H1 (cell line): ENCODE measurements at regions not wholly inside any gene's neighbourhood (a gene's known extent, or its start where the extent isn't known, plus 50 kb on each side); places are given as distances from the start of the nearest gene placed in this dataset.

Experiments
- CTCF ChIA-PET: fragments of 300-600 bp; sonication (Branson Sonifier 250); formaldehyde crosslinking; loops from one replicate; lab custom pipeline; 2021; ENCODE audit not compliant: partially characterized antibody; lab: Charles Lee
- POLR2A ChIA-PET: fragments of 300-600 bp; sonication (Branson Sonifier 250); formaldehyde crosslinking; loops from one replicate; lab custom pipeline; 2021; ENCODE audit warnings: inconsistent platforms; ENCODE audit not compliant: partially characterized antibody; lab: Charles Lee
- DNase-seq, 2 experiments: peaks; one replicate each; pipeline versions ENCODE4 v3.0.0 to v3.0.0-alpha.2; 2010 to 2022; ENCODE audit warnings: low spot score in 2 of 2, low read depth in 1 of 2, mixed read lengths in 1 of 2
- FAIRE-seq: peaks from 2 replicates; lab custom pipeline; 2011; peaks lifted over from hg19 to GRCh38; lab: Jason Lieb, UNC
- H2AFZ ChIP-seq: 2 replicates; pipeline ENCODE4 v1.8.1; 2012; ENCODE audit warnings: low read length, inconsistent platforms
- H2AK5ac ChIP-seq: 2 replicates; pipeline ENCODE4 v1.6.1; 2013; ENCODE audit warnings: low read depth, low read length
- H2BK120ac ChIP-seq: replicated peaks from 2 replicates; pipeline ENCODE3; 2013; ENCODE audit warnings: low read depth, low read length, inconsistent platforms
- H2BK12ac ChIP-seq: 2 replicates; pipeline ENCODE4 v1.6.1; 2013; ENCODE audit warnings: low read depth, low read length
- H2BK15ac ChIP-seq: 2 replicates; pipeline ENCODE4 v1.6.1; 2013; ENCODE audit warnings: low read length
- H2BK20ac ChIP-seq: 2 replicates; pipeline ENCODE4 v1.6.1; 2013; ENCODE audit warnings: low read length
- H2BK5ac ChIP-seq: 2 replicates; pipeline ENCODE4 v1.6.1; 2013; ENCODE audit warnings: low read depth, low read length
- H3K14ac ChIP-seq: 2 replicates; pipeline ENCODE4 v1.6.1; 2013; ENCODE audit warnings: inconsistent platforms; ENCODE audit not compliant: insufficient read length
- H3K18ac ChIP-seq: 2 replicates; pipeline ENCODE4 v1.6.1; 2013; ENCODE audit warnings: low read length; ENCODE audit errors: extremely low read depth
- H3K23ac ChIP-seq: 2 replicates; pipeline ENCODE4 v1.6.1; 2013; ENCODE audit warnings: inconsistent platforms; ENCODE audit not compliant: insufficient read length
- H3K23me2 ChIP-seq: 2 replicates; pipeline ENCODE4 v1.6.1; 2013; ENCODE audit warnings: low read depth, low read length
- H3K27ac ChIP-seq: 2 replicates; pipeline ENCODE4 v1.6.1; 2011; ENCODE audit warnings: low read depth, low read length, inconsistent platforms
- H3K27me3 ChIP-seq, 4 experiments: replicated peaks in 1 of 4; 1 replicate in 1 of 4; 2 replicates in 3 of 4; pipeline versions ENCODE4 v1.6.1 to v1.8.1; 2011 to 2013; ENCODE audit warnings: low read length in 3 of 4, mild to moderate bottlenecking in 3 of 4, inconsistent platforms in 2 of 4, mixed read lengths in 2 of 4, moderate library complexity in 1 of 4; ENCODE audit not compliant: control insufficient read depth in 3 of 4, insufficient read depth in 3 of 4; ENCODE audit errors: extremely low read depth in 1 of 4
- H3K36me3 ChIP-seq, 4 experiments: 2 replicates each; pipeline versions ENCODE4 v1.6.1 to v1.8.1; 2011 to 2013; ENCODE audit warnings: mild to moderate bottlenecking in 4 of 4, low read length in 3 of 4, moderate library complexity in 2 of 4, control low read depth in 1 of 4, inconsistent platforms in 1 of 4; ENCODE audit not compliant: insufficient read depth in 4 of 4, control insufficient read depth in 2 of 4
- H3K4ac ChIP-seq: replicated peaks from 2 replicates; pipeline ENCODE3; 2013; ENCODE audit warnings: low read length, low read depth, mixed read lengths, inconsistent platforms; ENCODE audit not compliant: insufficient read length
- H3K4me1 ChIP-seq, 4 experiments: replicated peaks in 1 of 4; 1 replicate in 1 of 4; 2 replicates in 3 of 4; pipeline versions ENCODE4 v1.6.1 to v1.8.1; 2011 to 2013; ENCODE audit warnings: low read length in 3 of 4, inconsistent platforms in 2 of 4, mixed read lengths in 1 of 4; ENCODE audit not compliant: insufficient read depth in 4 of 4, control insufficient read depth in 3 of 4
- H3K4me2 ChIP-seq, 2 experiments: 2 replicates each; pipeline versions ENCODE4 v1.6.1 to v1.8.1; 2011 to 2013; ENCODE audit warnings: low read depth in 2 of 2, low read length in 2 of 2, control low read depth in 1 of 2, inconsistent platforms in 1 of 2, mild to moderate bottlenecking in 1 of 2; ENCODE audit not compliant: insufficient read depth in 1 of 2
- H3K4me3 ChIP-seq, 4 experiments: fragments of 200-600, 300-600 bp in 1 of 4; sonication (generic), shearing (Covaris generic), sonication (Bioruptor Twin) in 1 of 4; 2 replicates each; pipeline versions ENCODE4 v1.5.1 to v1.8.1; 2011 to 2016; ENCODE audit warnings: low read length in 4 of 4, low read depth in 3 of 4, control low read depth in 2 of 4, inconsistent platforms in 2 of 4, mild to moderate bottlenecking in 2 of 4, mixed read lengths in 1 of 4, moderate library complexity in 1 of 4; ENCODE audit not compliant: insufficient read depth in 2 of 4; ENCODE audit errors: extremely low read depth in 1 of 4
- H3K56ac ChIP-seq: replicated peaks from 2 replicates; pipeline ENCODE3; 2013; ENCODE audit warnings: low read depth, mild to moderate bottlenecking, mixed read lengths, low read length, inconsistent platforms; ENCODE audit not compliant: insufficient read length
- H3K79me1 ChIP-seq: 2 replicates; pipeline ENCODE4 v1.6.1; 2013; ENCODE audit warnings: low read depth, low read length, control low read depth
- H3K79me2 ChIP-seq, 2 experiments: 2 replicates each; pipeline versions ENCODE4 v1.6.1 to v1.8.1; 2012 to 2013; ENCODE audit warnings: low read length in 2 of 2, mild to moderate bottlenecking in 2 of 2, inconsistent platforms in 1 of 2; ENCODE audit not compliant: insufficient read depth in 2 of 2, control insufficient read depth in 1 of 2
- H3K9ac ChIP-seq, 4 experiments: replicated peaks in 1 of 4; 1 replicate in 1 of 4; 2 replicates in 3 of 4; pipeline versions ENCODE4 v1.6.1 to v1.8.1; 2011 to 2013; ENCODE audit warnings: low read depth in 3 of 4, low read length in 3 of 4, control low read depth in 2 of 4, mild to moderate bottlenecking in 2 of 4, moderate library complexity in 2 of 4, inconsistent platforms in 1 of 4; ENCODE audit errors: extremely low read depth in 1 of 4
- H3K9me3 ChIP-seq, 2 experiments: 2 replicates each; pipeline versions ENCODE4 v1.6.1 to v1.8.1; 2012 to 2013; ENCODE audit warnings: mild to moderate bottlenecking in 2 of 2, moderate library complexity in 2 of 2, control low read depth in 1 of 2, inconsistent platforms in 1 of 2, low read depth in 1 of 2, low read length in 1 of 2, mixed read lengths in 1 of 2; ENCODE audit not compliant: insufficient read depth in 2 of 2
- H4K20me1 ChIP-seq, 2 experiments: replicated peaks in 1 of 2; 2 replicates each; pipeline versions ENCODE3 to v1.8.1; 2011 to 2013; ENCODE audit warnings: inconsistent platforms in 2 of 2, low read length in 2 of 2, mild to moderate bottlenecking in 1 of 2; ENCODE audit not compliant: insufficient read depth in 2 of 2, control insufficient read depth in 1 of 2
- H4K5ac ChIP-seq: 2 replicates; pipeline ENCODE4 v1.6.1; 2013; ENCODE audit warnings: low read length, low read depth, mixed read lengths, inconsistent platforms; ENCODE audit not compliant: insufficient read length
- H4K8ac ChIP-seq: 2 replicates; pipeline ENCODE4 v1.8.0; 2013; ENCODE audit warnings: mild to moderate bottlenecking, moderate library complexity, low read length, inconsistent platforms; ENCODE audit not compliant: insufficient read depth; ENCODE audit errors: extremely low read depth
- H4K91ac ChIP-seq: replicated peaks from 2 replicates; pipeline ENCODE3; 2013; ENCODE audit warnings: low read length, mixed read lengths, inconsistent platforms; ENCODE audit not compliant: insufficient read length
- ASH2L ChIP-seq: fragments of 200-600, 300-600 bp; sonication (generic); IDR thresholded peaks from one replicate; pipeline ENCODE4 v1.7.1; 2017; ENCODE audit warnings: low read length
- BACH1 ChIP-seq: IDR thresholded peaks from 2 replicates; pipeline ENCODE4 v1.6.1; 2012; ENCODE audit warnings: low read length, improper control_type of control experiment
- TAF1 ChIP-seq: IDR thresholded peaks from 2 replicates; pipeline ENCODE4 v1.6.1; 2011; ENCODE audit warnings: mild to moderate bottlenecking, low read depth, low read length
- WGBS, 2 experiments: shearing (Covaris generic) in 1 of 2; methylation state at CpG; one replicate each; pipeline versions ENCODE4 v1.1.6 to v1.1.7; 2013 to 2015; ENCODE audit warnings: low lambda C conversion rate in 2 of 2, mixed read lengths in 2 of 2, inconsistent platforms in 1 of 2, low coverage in 1 of 2, missing lambda C conversion rate in 1 of 2; ENCODE audit not compliant: insufficient replicate concordance in 2 of 2, insufficient coverage in 1 of 2, insufficient read length in 1 of 2; ENCODE audit errors: extremely low coverage in 1 of 2, missing lambda C conversion rate in 1 of 2; 5-methylcytosine and 5-hydroxymethylcytosine counted together

DNA sequence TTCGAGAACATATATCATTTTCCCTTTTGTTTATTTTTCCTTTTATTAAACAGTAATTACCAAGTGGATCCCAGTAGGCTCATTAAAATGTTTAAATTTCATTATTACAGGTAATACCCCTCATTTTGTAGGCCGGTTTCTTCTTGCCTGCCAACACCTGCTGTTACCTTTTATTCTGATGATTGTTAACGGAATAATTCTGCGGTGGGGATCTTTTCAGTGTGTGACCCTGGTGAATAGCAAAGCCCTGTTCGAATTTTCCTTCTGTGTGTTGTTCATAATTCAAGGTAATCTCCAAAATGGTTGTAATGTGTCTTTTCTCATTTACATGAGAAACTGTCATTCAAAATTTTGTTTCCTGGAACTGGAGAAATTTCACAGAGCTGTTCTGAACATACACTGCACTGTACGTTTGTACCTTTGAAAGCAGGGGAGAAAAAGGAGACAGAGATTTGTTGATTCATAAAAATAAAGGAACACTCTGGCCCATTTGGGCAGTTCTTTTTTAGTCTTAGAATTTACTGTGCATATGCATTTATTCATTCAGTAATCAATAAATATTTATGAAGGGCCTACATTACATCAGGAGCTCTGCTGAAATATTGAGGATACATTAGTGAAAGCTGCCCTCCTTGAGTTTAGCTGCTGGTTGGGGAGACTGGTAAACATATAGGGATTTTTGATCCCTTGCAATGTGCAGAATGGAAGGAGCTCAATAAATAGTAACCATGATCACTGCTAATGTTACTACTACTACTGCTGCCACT is 502.0 kb downstream of the QKI start:
- no peak overlapping the region for H4K91ac ChIP-seq
- DNase-seq, result no peak
- TF ChIP-seq BACH1, result no peak
- no peak for TF ChIP-seq ASH2L
- TF ChIP-seq TAF1, result no peak

More for the DNA sequence above, 502.0 kb downstream of the QKI start:
- H4K5ac ChIP-seq, result no peak overlapping the region
- no peaks in the 10 kb centered on the region for H3K79me2 ChIP-seq
- no peaks in the 10 kb centered on the region for H3K4me1 ChIP-seq
- H4K8ac ChIP-seq, result no peak overlapping the region
- no peak overlapping the region for H2BK120ac ChIP-seq
- no peak overlapping the region for H3K4ac ChIP-seq
- H3K79me1 ChIP-seq, result no peaks in the 10 kb centered on the region
- no peak overlapping the region for H2AFZ ChIP-seq
- no peaks in the 10 kb centered on the region for H3K36me3 ChIP-seq
- no peak overlapping the region for H2BK5ac ChIP-seq
- H3K27me3 ChIP-seq, result no peaks in the 10 kb centered on the region
- FAIRE-seq, result no peak
- ChIA-PET POLR2A (interaction anchor here (0.6 kb wide), 1 partner anchor 16 kb away, joined by 3 read pairs; no protein-coding TSS in a partner anchor), CTCF (no interaction called here)
- H2BK20ac ChIP-seq, result no peak overlapping the region
- no peak overlapping the region for H2BK12ac ChIP-seq
- no peak overlapping the region for H3K18ac ChIP-seq
- H3K9me3 ChIP-seq, result no peaks in the 10 kb centered on the region
- H3K9ac ChIP-seq, result no peak overlapping the region
- no peak overlapping the region for H3K56ac ChIP-seq
- 86% methylated on average over 6 of the region's 6 CpGs; no CpG with 5 or more reads in 1 of the 2 experiments for WGBS, 2 experiments
- H2AK5ac ChIP-seq, result no peak overlapping the region
- no peaks in the 10 kb centered on the region for H3K23me2 ChIP-seq
- no peak overlapping the region for H3K14ac ChIP-seq
- H3K27ac ChIP-seq, result no peak overlapping the region
- no peak overlapping the region for H2BK15ac ChIP-seq
- no peak overlapping the region for H3K23ac ChIP-seq
- H4K20me1 ChIP-seq, result no peaks in the 10 kb centered on the region
- no peak overlapping the region for H3K4me3 ChIP-seq
- H3K4me2 ChIP-seq, result no peak overlapping the region
